OCI-LY7 (cell line): ENCODE measurements at regions not wholly inside any gene's neighbourhood (a gene's known extent, or its start where the extent isn't known, plus 50 kb on each side); places are given as distances from the start of the nearest gene placed in this dataset.

Experiments used
- EZH2phosphoT487 ChIP-seq: fragments of 200-600 bp; sonication (generic); IDR thresholded peaks from 2 replicates; pipeline ENCODE4 v1.6.1; 2018; ENCODE audit warnings: low read depth, borderline replicate concordance, mild to moderate bottlenecking, mixed run types, antibody characterized with exemption, low read length, moderate library complexity, mixed read lengths
- TF ChIP-seq, protein P1 (sequence below): fragments of 200-600 bp; sonication (generic); conservative IDR thresholded peaks from 2 replicates; pipeline ENCODE4 v1.5.1; 2014; ENCODE audit warnings: mild to moderate bottlenecking, antibody characterized with exemption, low read length, moderate library complexity, mixed read lengths

- TF ChIP-seq, protein P1, sequence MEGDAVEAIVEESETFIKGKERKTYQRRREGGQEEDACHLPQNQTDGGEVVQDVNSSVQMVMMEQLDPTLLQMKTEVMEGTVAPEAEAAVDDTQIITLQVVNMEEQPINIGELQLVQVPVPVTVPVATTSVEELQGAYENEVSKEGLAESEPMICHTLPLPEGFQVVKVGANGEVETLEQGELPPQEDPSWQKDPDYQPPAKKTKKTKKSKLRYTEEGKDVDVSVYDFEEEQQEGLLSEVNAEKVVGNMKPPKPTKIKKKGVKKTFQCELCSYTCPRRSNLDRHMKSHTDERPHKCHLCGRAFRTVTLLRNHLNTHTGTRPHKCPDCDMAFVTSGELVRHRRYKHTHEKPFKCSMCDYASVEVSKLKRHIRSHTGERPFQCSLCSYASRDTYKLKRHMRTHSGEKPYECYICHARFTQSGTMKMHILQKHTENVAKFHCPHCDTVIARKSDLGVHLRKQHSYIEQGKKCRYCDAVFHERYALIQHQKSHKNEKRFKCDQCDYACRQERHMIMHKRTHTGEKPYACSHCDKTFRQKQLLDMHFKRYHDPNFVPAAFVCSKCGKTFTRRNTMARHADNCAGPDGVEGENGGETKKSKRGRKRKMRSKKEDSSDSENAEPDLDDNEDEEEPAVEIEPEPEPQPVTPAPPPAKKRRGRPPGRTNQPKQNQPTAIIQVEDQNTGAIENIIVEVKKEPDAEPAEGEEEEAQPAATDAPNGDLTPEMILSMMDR: no peak
- TF ChIP-seq EZH2phosphoT487: no peak
These were observed 266.0 kb downstream of the C7orf25 start for GRCh38 chr7:42645906-42646305.
